NB4 (cell line): ENCODE measurements at regions not wholly inside any gene's neighbourhood (a gene's known extent, or its start where the extent isn't known, plus 50 kb on each side); places are given as distances from the start of the nearest gene placed in this dataset.

Experiments used
- CTCF ChIP-seq: IDR thresholded peaks from one replicate; pipeline ENCODE4 v1.5.1; 2012; ENCODE audit warnings: low read depth, low read length
- MAX ChIP-seq: IDR thresholded peaks from 2 replicates; pipeline ENCODE4 v1.6.1; 2011; ENCODE audit warnings: low read depth, low read length
- MYC ChIP-seq: IDR thresholded peaks from 2 replicates; pipeline ENCODE4 v1.6.1; 2011; ENCODE audit warnings: low read depth, low read length
- POLR2A ChIP-seq: IDR thresholded peaks from 2 replicates; pipeline ENCODE4 v1.6.1; 2011; ENCODE audit warnings: mild to moderate bottlenecking; ENCODE audit not compliant: insufficient read length; ENCODE audit errors: extremely low read depth

GRCh38 chr13:109918179-109918711 is 131.9 kb upstream of the IRS2 start:
- TF ChIP-seq CTCF (no peak), POLR2A (no peak), MYC (no peak), MAX (no peak)
